Neural crest cell (in vitro differentiated cells): ENCODE measurements at regions not wholly inside any gene's neighbourhood (a gene's known extent, or its start where the extent isn't known, plus 50 kb on each side); places are given as distances from the start of the nearest gene placed in this dataset.

Experiments
- DNase-seq: peaks from one replicate; pipeline ENCODE4 v3.0.0; 2021; ENCODE audit warnings: low read depth, mixed read lengths, low spot score
- H3K27ac Mint-ChIP-seq: one replicate; pipeline ENCODE4 v1.8.0; 2021; ENCODE audit warnings: mild to moderate bottlenecking, mixed read lengths; ENCODE audit not compliant: unreplicated experiment
- H3K27me3 Mint-ChIP-seq: 2 replicates; pipeline ENCODE4 v1.8.0; 2021; ENCODE audit warnings: low read depth, mild to moderate bottlenecking, mixed read lengths
- H3K36me3 Mint-ChIP-seq: 2 replicates; pipeline ENCODE4 v1.8.0; 2021; ENCODE audit warnings: low read depth, mild to moderate bottlenecking, mixed read lengths
- H3K4me1 Mint-ChIP-seq: 2 replicates; pipeline ENCODE4 v1.8.0; 2021; ENCODE audit warnings: mixed read lengths
- H3K4me3 Mint-ChIP-seq: one replicate; pipeline ENCODE4 v1.8.0; 2021; ENCODE audit warnings: mild to moderate bottlenecking, mixed read lengths
- H3K9me3 Mint-ChIP-seq: 2 replicates; pipeline ENCODE4 v1.8.0; 2021; ENCODE audit warnings: mixed read lengths
- CTCF ChIP-seq: fragments of 200-600 bp; sonication (generic); conservative IDR thresholded peaks from 2 replicates; pipeline ENCODE4 v1.5.0; 2021; ENCODE audit warnings: antibody characterized with exemption, mild to moderate bottlenecking

- H3K27ac Mint-ChIP-seq, result no peak overlapping the region
- TF ChIP-seq CTCF, result no peak
- no peaks in the 10 kb centered on the region for H3K36me3 Mint-ChIP-seq
- H3K4me1 Mint-ChIP-seq, result no peaks in the 10 kb centered on the region
- H3K27me3 Mint-ChIP-seq, result peaks cover 3% of the 10 kb centered on the region
- DNase-seq, result no peak
- H3K4me3 Mint-ChIP-seq, result no peak overlapping the region
- no peaks in the 10 kb centered on the region for H3K9me3 Mint-ChIP-seq
Measured at GRCh38 chr1:117697220-117697781, 91.5 kb downstream of the TENT5C start.

DNA sequence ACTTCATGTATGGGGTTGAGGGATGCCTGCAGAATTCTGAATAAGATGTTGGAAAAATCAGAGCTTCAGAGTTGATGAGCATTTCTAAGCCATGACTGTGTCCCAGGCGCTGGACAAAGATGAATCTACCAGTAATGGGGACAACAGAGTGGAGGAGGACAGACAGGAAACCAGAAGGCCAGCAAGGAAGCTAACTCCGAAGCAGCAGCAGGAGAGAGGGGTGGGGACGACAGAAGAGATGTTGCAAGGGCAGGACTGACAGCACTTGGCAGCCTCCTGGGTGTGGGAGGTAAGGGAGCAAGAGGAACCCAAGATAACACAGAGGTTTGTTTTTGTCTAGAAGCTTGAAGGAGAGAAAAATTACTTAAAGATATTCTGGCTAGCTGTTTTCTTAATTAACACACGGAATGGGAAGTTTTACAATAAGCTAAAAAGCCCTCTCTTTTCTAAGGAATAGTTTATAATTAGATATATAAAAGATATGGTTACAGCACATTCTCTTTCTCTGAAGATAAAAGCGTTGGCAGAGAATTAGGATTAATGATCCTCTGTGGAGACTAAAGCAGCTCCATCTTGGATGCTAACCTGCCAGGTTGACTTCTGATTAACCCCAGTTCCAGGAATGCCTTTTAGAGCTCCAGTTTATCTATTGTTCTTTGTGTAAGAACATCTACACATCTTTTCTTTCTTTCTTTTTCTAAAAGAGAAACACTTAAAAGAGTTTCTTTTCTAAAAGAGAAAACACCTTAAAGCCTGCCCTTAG lies 92.7 kb downstream of the TENT5C start:
- H3K36me3 Mint-ChIP-seq, result no peaks in the 10 kb centered on the region
- peaks cover 3% of the 10 kb centered on the region for H3K27me3 Mint-ChIP-seq
- H3K9me3 Mint-ChIP-seq, result no peaks in the 10 kb centered on the region
- DNase-seq, result no peak
- H3K4me3 Mint-ChIP-seq, result no peak overlapping the region
- no peaks in the 10 kb centered on the region for H3K4me1 Mint-ChIP-seq
- H3K27ac Mint-ChIP-seq, result no peak overlapping the region
- TF ChIP-seq CTCF, result no peak

DNA sequence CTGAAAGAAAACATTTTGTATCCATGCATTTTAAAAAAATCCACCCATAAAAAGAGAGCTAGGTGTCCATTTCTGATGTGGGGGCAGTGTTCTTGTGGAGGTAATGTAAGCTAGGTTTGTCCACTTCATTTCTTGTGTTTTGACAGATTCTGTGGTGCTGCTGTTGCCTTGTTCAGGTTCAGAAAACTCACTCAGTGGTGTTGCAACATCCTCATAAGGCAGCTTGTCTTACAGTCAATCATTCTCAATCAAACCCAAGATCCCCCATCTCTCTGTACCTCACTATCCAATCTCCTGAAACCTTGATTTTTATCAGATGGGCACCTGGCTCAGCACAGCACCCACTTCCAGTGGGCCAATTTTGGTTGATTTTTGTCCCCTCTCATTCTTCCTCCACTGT lies 94.1 kb downstream of the TENT5C start:
- DNase-seq, result no peak
- H3K27me3 Mint-ChIP-seq, result peaks cover 3% of the 10 kb centered on the region
- H3K9me3 Mint-ChIP-seq, result no peaks in the 10 kb centered on the region
- H3K4me3 Mint-ChIP-seq, result no peak overlapping the region
- H3K36me3 Mint-ChIP-seq, result no peaks in the 10 kb centered on the region
- no peaks in the 10 kb centered on the region for H3K4me1 Mint-ChIP-seq
- no peak overlapping the region for H3K27ac Mint-ChIP-seq
- TF ChIP-seq CTCF, result no peak

DNA sequence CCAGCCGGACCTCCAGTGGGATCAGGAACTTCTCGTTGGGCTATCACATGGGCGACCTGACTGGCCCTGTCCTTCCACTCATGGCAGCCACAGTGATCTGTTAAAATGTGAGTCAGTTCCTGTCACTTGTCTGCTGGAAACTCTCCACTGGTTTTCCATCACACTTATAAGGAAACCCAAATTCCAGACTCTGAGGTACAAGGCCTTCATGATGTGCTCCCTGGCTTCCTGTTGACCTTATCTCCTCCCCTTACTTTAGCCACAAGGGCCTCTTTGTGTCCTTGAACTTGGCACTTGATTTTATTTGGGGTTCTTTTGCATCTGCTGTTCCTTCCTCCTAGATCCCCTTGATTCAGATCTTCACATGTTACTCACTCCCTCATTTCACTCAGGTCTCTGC lies 96.8 kb downstream of the TENT5C start:
- H3K27me3 Mint-ChIP-seq, result peaks cover 3% of the 10 kb centered on the region
- H3K36me3 Mint-ChIP-seq, result no peaks in the 10 kb centered on the region
- H3K27ac Mint-ChIP-seq, result no peak overlapping the region
- H3K9me3 Mint-ChIP-seq, result peaks cover 3% of the 10 kb centered on the region
- DNase-seq, result no peak
- no peak for TF ChIP-seq CTCF
- no peaks in the 10 kb centered on the region for H3K4me1 Mint-ChIP-seq
- H3K4me3 Mint-ChIP-seq, result no peak overlapping the region

GRCh38 chr1:117707371-117707770 lies 101.5 kb downstream of the TENT5C start:
- no peak for DNase-seq
- no peak overlapping the region for H3K4me3 Mint-ChIP-seq
- peaks cover 3% of the 10 kb centered on the region for H3K9me3 Mint-ChIP-seq
- no peak for TF ChIP-seq CTCF
- H3K4me1 Mint-ChIP-seq, result no peaks in the 10 kb centered on the region
- no peaks in the 10 kb centered on the region for H3K36me3 Mint-ChIP-seq
- no peaks in the 10 kb centered on the region for H3K27me3 Mint-ChIP-seq
- H3K27ac Mint-ChIP-seq, result no peak overlapping the region
